Osteoblast (primary cell): ENCODE measurements at regions not wholly inside any gene's neighbourhood (a gene's known extent, or its start where the extent isn't known, plus 50 kb on each side); places are given as distances from the start of the nearest gene placed in this dataset.
"Not testable (repeated sequence)": the region's sequence is repeated elsewhere in the genome, so short reads cannot be mapped to it uniquely, and the experiment has no call there.

Experiments
- DNase-seq: peaks from one replicate; pipeline ENCODE4 v3.0.0; 2011; ENCODE audit warnings: low spot score, mixed read lengths; ENCODE audit not compliant: insufficient read length; ENCODE audit errors: missing footprints
- H2AFZ ChIP-seq: 2 replicates; pipeline ENCODE4 v1.6.0; 2011; ENCODE audit warnings: mild to moderate bottlenecking, low read length
- H3K27ac ChIP-seq: 2 replicates; pipeline ENCODE4 v1.5.1; 2011; ENCODE audit warnings: mild to moderate bottlenecking, low read depth, low read length, moderate library complexity
- H3K27me3 ChIP-seq: 2 replicates; pipeline ENCODE4 v1.6.0; 2012; ENCODE audit warnings: mild to moderate bottlenecking, control low read depth, inconsistent platforms, low read length, moderate library complexity; ENCODE audit not compliant: insufficient read depth
- H3K36me3 ChIP-seq: 2 replicates; pipeline ENCODE4 v1.5.1; 2011; ENCODE audit warnings: mild to moderate bottlenecking, low read length, control low read depth, moderate library complexity; ENCODE audit not compliant: insufficient read depth
- H3K4me1 ChIP-seq: 2 replicates; pipeline ENCODE4 v1.5.1; 2011; ENCODE audit warnings: mild to moderate bottlenecking, low read length, control low read depth, moderate library complexity; ENCODE audit not compliant: insufficient read depth
- H3K4me2 ChIP-seq: 2 replicates; pipeline ENCODE4 v1.6.0; 2011; ENCODE audit warnings: mild to moderate bottlenecking, low read length; ENCODE audit not compliant: insufficient read depth
- H3K4me3 ChIP-seq: fragments of 200-600 bp; sonication (generic); 3 replicates; pipeline ENCODE4 v1.5.1; 2012; ENCODE audit warnings: mild to moderate bottlenecking, low read length, inconsistent platforms; ENCODE audit not compliant: insufficient read depth
- H3K79me2 ChIP-seq: 2 replicates; pipeline ENCODE4 v1.6.0; 2012; ENCODE audit warnings: mild to moderate bottlenecking, low read length, control low read depth, inconsistent platforms; ENCODE audit not compliant: insufficient read depth
- H3K9me3 ChIP-seq: 2 replicates; pipeline ENCODE4 v1.5.1; 2011; ENCODE audit warnings: low read depth, low read length, control low read depth
- H4K20me1 ChIP-seq: 2 replicates; pipeline ENCODE4 v1.6.0; 2012; ENCODE audit warnings: mild to moderate bottlenecking, low read length, control low read depth; ENCODE audit not compliant: insufficient read depth
- CTCF ChIP-seq: IDR thresholded peaks from 2 replicates; pipeline ENCODE4 v1.5.1; 2011; ENCODE audit warnings: mild to moderate bottlenecking, low read depth, low read length, moderate library complexity; ENCODE audit errors: extremely low read depth

- no peak for DNase-seq
- no peaks in the 10 kb centered on the region for H3K4me1 ChIP-seq
- no peaks in the 10 kb centered on the region for H3K27me3 ChIP-seq
- no peaks in the 10 kb centered on the region for H3K79me2 ChIP-seq
- no peaks in the 10 kb centered on the region for H4K20me1 ChIP-seq
- no peak for TF ChIP-seq CTCF
- H3K4me2 ChIP-seq, result no peak overlapping the region
- H3K4me3 ChIP-seq, result no peak overlapping the region
- no peaks in the 10 kb centered on the region for H3K9me3 ChIP-seq
- no peaks in the 10 kb centered on the region for H3K36me3 ChIP-seq
- no peak overlapping the region for H2AFZ ChIP-seq
- no peak overlapping the region for H3K27ac ChIP-seq
These were observed 301.1 kb upstream of the SMIM21 start for GRCh38 chr18:75728621-75729020.

GRCh38 chr18:75727456-75727855 is 300.0 kb upstream of the SMIM21 start:
- no peaks in the 10 kb centered on the region for H3K36me3 ChIP-seq
- no peaks in the 10 kb centered on the region for H4K20me1 ChIP-seq
- no peaks in the 10 kb centered on the region for H3K27me3 ChIP-seq
- H3K27ac ChIP-seq, result no peak overlapping the region
- H3K4me1 ChIP-seq, result no peaks in the 10 kb centered on the region
- no peaks in the 10 kb centered on the region for H3K9me3 ChIP-seq
- no peak overlapping the region for H3K4me3 ChIP-seq
- peak; percentile 65 for TF ChIP-seq CTCF
- no peak overlapping the region for H2AFZ ChIP-seq
- H3K4me2 ChIP-seq, result no peak overlapping the region
- no peak for DNase-seq
- H3K79me2 ChIP-seq, result no peaks in the 10 kb centered on the region

- Histone ChIP-seq H3K79me2 (no peaks in the 10 kb centered on the region), H3K27me3 (no peaks in the 10 kb centered on the region), H2AFZ (no peak overlapping the region), H3K36me3 (no peaks in the 10 kb centered on the region), H4K20me1 (no peaks in the 10 kb centered on the region), H3K9me3 (no peaks in the 10 kb centered on the region), H3K4me2 (no peak overlapping the region), H3K27ac (no peak overlapping the region), H3K4me1 (no peaks in the 10 kb centered on the region), H3K4me3 (no peak overlapping the region)
- DNase-seq, result no peak
- TF ChIP-seq CTCF, result no peak
These were observed 296.2 kb upstream of the SMIM21 start for GRCh38 chr18:75723521-75724340.

- no peaks in the 10 kb centered on the region for H3K79me2 ChIP-seq
- no peak for TF ChIP-seq CTCF
- H2AFZ ChIP-seq, result no peak overlapping the region
- DNase-seq, result no peak
- no peaks in the 10 kb centered on the region for H3K4me1 ChIP-seq
- H3K9me3 ChIP-seq, result no peaks in the 10 kb centered on the region
- no peak overlapping the region for H3K4me2 ChIP-seq
- no peaks in the 10 kb centered on the region for H4K20me1 ChIP-seq
- no peaks in the 10 kb centered on the region for H3K36me3 ChIP-seq
- H3K4me3 ChIP-seq, result no peak overlapping the region
- H3K27me3 ChIP-seq, result no peaks in the 10 kb centered on the region
- H3K27ac ChIP-seq, result no peak overlapping the region
These were observed 287.3 kb upstream of the SMIM21 start for GRCh38 chr18:75714766-75715165.

- not testable (repeated sequence) for H3K9me3 ChIP-seq, H3K27ac ChIP-seq, H3K27me3 ChIP-seq, H3K4me3 ChIP-seq, H3K4me2 ChIP-seq, DNase-seq, H3K4me1 ChIP-seq, H2AFZ ChIP-seq, H3K79me2 ChIP-seq, H3K36me3 ChIP-seq, H4K20me1 ChIP-seq
These were observed 284.8 kb upstream of the SMIM21 start for GRCh38 chr18:75712124-75712867.
